SK-N-SH treated with all-trans-retinoic acid at 6 μM for 48 hours (cell line): ENCODE measurements at regions not wholly inside any gene's neighbourhood (a gene's known extent, or its start where the extent isn't known, plus 50 kb on each side); places are given as distances from the start of the nearest gene placed in this dataset.

Source experiments
- ATAC-seq: fragments of 200-7000 bp; cut with Tn5 transposase; 3 replicates; pipeline ENCODE4 v1.9.1; 2020; ENCODE audit warnings: mild to moderate bottlenecking, moderate library complexity
- ARNTL ChIP-seq: fragments of 450-650 bp; formaldehyde crosslinking; IDR thresholded peaks from 2 replicates; pipeline ENCODE4 v1.5.0; 2020; ENCODE audit warnings: low read depth, mild to moderate bottlenecking, moderate library complexity, borderline replicate concordance
- BACH2 ChIP-seq: fragments of 250-450 bp; sonication (Bioruptor Pico); IDR thresholded peaks from 2 replicates; pipeline ENCODE4 v1.9.0; 2021; ENCODE audit warnings: mild to moderate bottlenecking, borderline replicate concordance
- CSDC2 ChIP-seq: fragments of 250-450 bp; sonication (Bioruptor Pico); IDR thresholded peaks from 2 replicates; pipeline ENCODE4 v1.5.0; 2020; ENCODE audit warnings: mild to moderate bottlenecking, moderate library complexity
- GLIS3 ChIP-seq: fragments of 250-450 bp; sonication (Bioruptor Pico); IDR thresholded peaks from 2 replicates; pipeline ENCODE4 v1.5.0; 2020; ENCODE audit warnings: mild to moderate bottlenecking, moderate library complexity
- ISL1 ChIP-seq: fragments of 250-450 bp; sonication (Bioruptor Pico); IDR thresholded peaks from 2 replicates; pipeline ENCODE4 v2.1.2; 2022; ENCODE audit warnings: mild to moderate bottlenecking, moderate library complexity
- OSR1 ChIP-seq: fragments of 250-450 bp; sonication (Bioruptor Pico); IDR thresholded peaks from 2 replicates; pipeline ENCODE4 v1.8.0; 2022; ENCODE audit warnings: moderate library complexity, mild to moderate bottlenecking, inconsistent platforms
- RARB ChIP-seq: fragments of 250-450 bp; sonication (Bioruptor Pico); IDR thresholded peaks from 2 replicates; pipeline ENCODE4 v1.8.0; 2021; ENCODE audit warnings: mild to moderate bottlenecking, moderate library complexity
- SNAI2 ChIP-seq: fragments of 250-450 bp; sonication (Bioruptor Pico); IDR thresholded peaks from 2 replicates; pipeline ENCODE4 v1.5.0; 2020; ENCODE audit warnings: mild to moderate bottlenecking, moderate library complexity
- TCF4 ChIP-seq: fragments of 250-450 bp; sonication (Bioruptor Pico); IDR thresholded peaks from 2 replicates; pipeline ENCODE4 v1.8.0; 2021; ENCODE audit warnings: mild to moderate bottlenecking, moderate library complexity, borderline replicate concordance
- TOX ChIP-seq: fragments of 250-450 bp; sonication (Bioruptor Pico); IDR thresholded peaks from 2 replicates; pipeline ENCODE4 v1.8.0; 2021; ENCODE audit warnings: mild to moderate bottlenecking, moderate library complexity, borderline replicate concordance
- ZC3H10 ChIP-seq: fragments of 250-450 bp; sonication (Bioruptor Pico); IDR thresholded peaks from 2 replicates; pipeline ENCODE4 v1.5.1; 2021; ENCODE audit warnings: mild to moderate bottlenecking, moderate library complexity
- ZFP30 ChIP-seq: fragments of 450-650 bp; formaldehyde crosslinking; IDR thresholded peaks from 2 replicates; pipeline ENCODE4 v1.5.0; 2022; ENCODE audit warnings: mild to moderate bottlenecking, moderate library complexity
- ZNF565 ChIP-seq: fragments of 450-650 bp; formaldehyde crosslinking; conservative IDR thresholded peaks from 2 replicates; pipeline ENCODE4 v1.5.0; 2020; ENCODE audit warnings: low read depth, mild to moderate bottlenecking, moderate library complexity
- ZNF70 ChIP-seq: fragments of 450-650 bp; formaldehyde crosslinking; IDR thresholded peaks from 2 replicates; pipeline ENCODE4 v1.5.0; 2020; ENCODE audit warnings: mild to moderate bottlenecking, moderate library complexity
- TF ChIP-seq, protein P1 (sequence below): fragments of 250-450 bp; sonication (Bioruptor Pico); IDR thresholded peaks from 2 replicates; pipeline ENCODE4 v1.5.1; 2020; ENCODE audit warnings: low read depth, mild to moderate bottlenecking, moderate library complexity
- TF ChIP-seq, protein P2 (sequence below): fragments of 250-450 bp; sonication (Bioruptor Pico); IDR thresholded peaks from 2 replicates; pipeline ENCODE4 v1.5.1; 2021; ENCODE audit warnings: mild to moderate bottlenecking, moderate library complexity
- TF ChIP-seq, protein P3 (sequence below): fragments of 250-450 bp; sonication (Bioruptor Pico); IDR thresholded peaks from 2 replicates; pipeline ENCODE4 v1.8.0; 2020; ENCODE audit warnings: mild to moderate bottlenecking, moderate library complexity, borderline replicate concordance
- TF ChIP-seq, protein P4 (sequence below): fragments of 250-450 bp; sonication (Bioruptor Pico); IDR thresholded peaks from 2 replicates; pipeline ENCODE4 v1.8.0; 2021; ENCODE audit warnings: low read depth, mild to moderate bottlenecking, moderate library complexity, borderline replicate concordance

DNA sequence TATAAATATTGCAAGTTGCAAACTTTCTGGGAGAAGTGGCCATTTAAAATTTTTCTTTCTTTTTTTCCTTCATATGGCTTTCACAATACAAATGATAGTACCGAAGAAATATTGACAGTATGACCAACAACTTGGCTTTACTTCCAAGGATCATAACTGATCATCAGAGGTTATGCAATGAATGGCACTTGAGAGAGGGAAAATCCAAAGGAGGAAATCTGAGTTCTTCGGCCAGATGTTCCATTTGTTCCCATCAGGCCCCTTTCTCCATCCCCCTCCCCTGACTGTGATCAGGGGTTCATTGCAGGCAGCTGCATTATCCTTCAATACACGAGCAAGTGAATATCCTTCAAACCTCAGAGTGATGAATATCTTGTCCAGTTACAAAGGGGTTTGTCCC lies 130.0 kb upstream of the UST start:
- TF ChIP-seq ZNF565 (CRISPR knock-in tag) (no peak), CSDC2 (CRISPR knock-in tag) (no peak)
- TF ChIP-seq, protein P1, sequence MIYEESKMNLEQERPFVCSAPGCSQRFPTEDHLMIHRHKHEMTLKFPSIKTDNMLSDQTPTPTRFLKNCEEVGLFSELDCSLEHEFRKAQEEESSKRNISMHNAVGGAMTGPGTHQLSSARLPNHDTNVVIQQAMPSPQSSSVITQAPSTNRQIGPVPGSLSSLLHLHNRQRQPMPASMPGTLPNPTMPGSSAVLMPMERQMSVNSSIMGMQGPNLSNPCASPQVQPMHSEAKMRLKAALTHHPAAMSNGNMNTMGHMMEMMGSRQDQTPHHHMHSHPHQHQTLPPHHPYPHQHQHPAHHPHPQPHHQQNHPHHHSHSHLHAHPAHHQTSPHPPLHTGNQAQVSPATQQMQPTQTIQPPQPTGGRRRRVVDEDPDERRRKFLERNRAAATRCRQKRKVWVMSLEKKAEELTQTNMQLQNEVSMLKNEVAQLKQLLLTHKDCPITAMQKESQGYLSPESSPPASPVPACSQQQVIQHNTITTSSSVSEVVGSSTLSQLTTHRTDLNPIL (CRISPR knock-in tag), result no peak
- TF ChIP-seq, protein P2, sequence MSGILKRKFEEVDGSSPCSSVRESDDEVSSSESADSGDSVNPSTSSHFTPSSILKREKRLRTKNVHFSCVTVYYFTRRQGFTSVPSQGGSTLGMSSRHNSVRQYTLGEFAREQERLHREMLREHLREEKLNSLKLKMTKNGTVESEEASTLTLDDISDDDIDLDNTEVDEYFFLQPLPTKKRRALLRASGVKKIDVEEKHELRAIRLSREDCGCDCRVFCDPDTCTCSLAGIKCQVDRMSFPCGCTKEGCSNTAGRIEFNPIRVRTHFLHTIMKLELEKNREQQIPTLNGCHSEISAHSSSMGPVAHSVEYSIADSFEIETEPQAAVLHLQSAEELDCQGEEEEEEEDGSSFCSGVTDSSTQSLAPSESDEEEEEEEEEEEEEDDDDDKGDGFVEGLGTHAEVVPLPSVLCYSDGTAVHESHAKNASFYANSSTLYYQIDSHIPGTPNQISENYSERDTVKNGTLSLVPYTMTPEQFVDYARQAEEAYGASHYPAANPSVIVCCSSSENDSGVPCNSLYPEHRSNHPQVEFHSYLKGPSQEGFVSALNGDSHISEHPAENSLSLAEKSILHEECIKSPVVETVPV (CRISPR knock-in tag), result no peak
- no peak for ATAC-seq

DNA sequence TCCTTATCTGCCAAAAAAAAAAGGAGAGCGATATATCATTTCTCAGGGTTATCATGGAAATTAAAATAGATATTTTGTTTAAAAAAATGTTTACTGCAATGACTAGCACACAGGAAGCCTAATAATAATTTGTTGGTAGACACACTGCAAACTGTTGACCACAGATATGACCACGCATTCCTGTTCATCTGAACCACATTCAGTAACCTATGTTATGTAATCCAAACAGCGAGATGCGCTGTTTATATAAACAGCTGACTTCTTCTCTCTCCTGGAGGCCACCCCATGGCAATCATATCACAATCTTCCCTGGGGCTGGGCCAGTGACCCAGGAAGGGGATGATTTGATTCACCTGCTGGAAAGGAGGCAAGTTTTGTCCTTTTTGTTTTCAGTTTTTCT lies 129.3 kb upstream of the UST start:
- ATAC-seq, result no peak
- TF ChIP-seq TCF4 (CRISPR knock-in tag) (no peak), ZFP30 (no peak), TOX (CRISPR knock-in tag) (no peak), CSDC2 (CRISPR knock-in tag) (no peak), ZNF565 (CRISPR knock-in tag) (no peak), RARB (CRISPR knock-in tag) (no peak), BACH2 (no peak), ARNTL (CRISPR knock-in tag) (no peak), ZC3H10 (CRISPR knock-in tag) (no peak), SNAI2 (CRISPR knock-in tag) (no peak)
- TF ChIP-seq, protein P3, sequence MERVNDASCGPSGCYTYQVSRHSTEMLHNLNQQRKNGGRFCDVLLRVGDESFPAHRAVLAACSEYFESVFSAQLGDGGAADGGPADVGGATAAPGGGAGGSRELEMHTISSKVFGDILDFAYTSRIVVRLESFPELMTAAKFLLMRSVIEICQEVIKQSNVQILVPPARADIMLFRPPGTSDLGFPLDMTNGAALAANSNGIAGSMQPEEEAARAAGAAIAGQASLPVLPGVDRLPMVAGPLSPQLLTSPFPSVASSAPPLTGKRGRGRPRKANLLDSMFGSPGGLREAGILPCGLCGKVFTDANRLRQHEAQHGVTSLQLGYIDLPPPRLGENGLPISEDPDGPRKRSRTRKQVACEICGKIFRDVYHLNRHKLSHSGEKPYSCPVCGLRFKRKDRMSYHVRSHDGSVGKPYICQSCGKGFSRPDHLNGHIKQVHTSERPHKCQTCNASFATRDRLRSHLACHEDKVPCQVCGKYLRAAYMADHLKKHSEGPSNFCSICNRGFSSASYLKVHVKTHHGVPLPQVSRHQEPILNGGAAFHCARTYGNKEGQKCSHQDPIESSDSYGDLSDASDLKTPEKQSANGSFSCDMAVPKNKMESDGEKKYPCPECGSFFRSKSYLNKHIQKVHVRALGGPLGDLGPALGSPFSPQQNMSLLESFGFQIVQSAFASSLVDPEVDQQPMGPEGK (CRISPR knock-in tag), result no peak

DNA sequence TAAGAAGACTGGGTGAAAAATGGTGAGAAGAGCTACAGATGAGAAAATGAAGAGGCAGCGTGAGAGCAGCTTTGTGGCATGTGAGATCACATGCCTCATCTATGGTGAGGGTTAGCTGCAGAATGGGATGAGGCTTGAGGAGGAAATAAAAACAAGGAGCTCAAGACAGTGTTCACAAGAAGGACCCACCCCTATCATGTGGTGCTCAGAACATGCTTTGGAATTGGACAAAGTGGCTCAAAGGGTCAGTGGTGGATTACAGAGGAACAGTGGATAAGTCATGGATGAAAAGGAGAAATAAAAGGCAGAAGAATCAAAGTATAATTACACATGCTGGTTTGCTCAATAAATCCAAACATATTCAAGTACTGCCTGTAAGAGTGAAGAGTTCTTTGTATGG lies 126.9 kb upstream of the UST start:
- TF ChIP-seq ZNF565 (CRISPR knock-in tag) (no peak), CSDC2 (CRISPR knock-in tag) (no peak), RARB (CRISPR knock-in tag) (no peak), ZNF70 (CRISPR knock-in tag) (no peak), OSR1 (CRISPR knock-in tag) (no peak)
- TF ChIP-seq, protein P4, sequence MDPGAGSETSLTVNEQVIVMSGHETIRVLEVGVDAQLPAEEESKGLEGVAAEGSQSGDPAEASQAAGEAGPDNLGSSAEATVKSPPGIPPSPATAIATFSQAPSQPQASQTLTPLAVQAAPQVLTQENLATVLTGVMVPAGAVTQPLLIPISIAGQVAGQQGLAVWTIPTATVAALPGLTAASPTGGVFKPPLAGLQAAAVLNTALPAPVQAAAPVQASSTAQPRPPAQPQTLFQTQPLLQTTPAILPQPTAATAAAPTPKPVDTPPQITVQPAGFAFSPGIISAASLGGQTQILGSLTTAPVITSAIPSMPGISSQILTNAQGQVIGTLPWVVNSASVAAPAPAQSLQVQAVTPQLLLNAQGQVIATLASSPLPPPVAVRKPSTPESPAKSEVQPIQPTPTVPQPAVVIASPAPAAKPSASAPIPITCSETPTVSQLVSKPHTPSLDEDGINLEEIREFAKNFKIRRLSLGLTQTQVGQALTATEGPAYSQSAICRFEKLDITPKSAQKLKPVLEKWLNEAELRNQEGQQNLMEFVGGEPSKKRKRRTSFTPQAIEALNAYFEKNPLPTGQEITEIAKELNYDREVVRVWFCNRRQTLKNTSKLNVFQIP (CRISPR knock-in tag), result no peak
- no peak for ATAC-seq

DNA sequence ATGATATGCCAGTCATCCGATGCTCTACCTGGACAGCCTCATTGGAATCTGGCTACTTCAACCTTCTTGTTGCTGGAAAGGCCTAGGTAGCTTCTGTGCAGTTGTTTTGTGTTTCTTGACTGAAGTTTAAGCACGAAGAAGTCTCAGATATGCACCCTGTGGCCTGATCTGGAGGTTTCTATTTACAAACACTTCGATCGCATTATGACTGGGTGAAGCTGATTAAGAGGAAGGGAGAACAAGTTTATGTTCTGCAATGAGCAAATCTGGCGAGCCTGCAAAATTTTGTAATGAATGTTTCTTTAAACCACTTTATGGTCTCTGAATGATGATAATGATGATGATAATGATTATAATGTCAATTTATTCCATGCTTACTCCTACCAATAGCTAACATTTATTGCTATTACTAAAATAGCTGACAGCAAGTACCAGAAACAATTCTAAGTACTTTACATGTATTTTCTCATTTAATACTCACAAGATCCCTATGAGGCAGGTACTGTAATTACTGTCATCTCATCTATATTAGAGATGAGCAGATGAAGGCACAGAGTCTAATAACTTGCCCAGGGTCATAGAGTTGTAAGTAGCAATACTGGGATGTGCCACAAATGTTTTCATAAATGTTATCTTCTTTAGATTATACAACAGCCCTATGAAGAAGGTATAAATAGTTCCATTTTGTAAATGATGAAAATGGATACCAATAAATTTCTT lies 126.1 kb upstream of the UST start:
- no peak for ATAC-seq
- TF ChIP-seq, protein P3 (CRISPR knock-in tag), result no peak
- TF ChIP-seq TCF4 (CRISPR knock-in tag) (no peak), ZNF565 (CRISPR knock-in tag) (no peak), ZNF70 (CRISPR knock-in tag) (no peak), ZC3H10 (CRISPR knock-in tag) (no peak), OSR1 (CRISPR knock-in tag) (no peak), ZFP30 (no peak), ISL1 (CRISPR knock-in tag) (no peak), GLIS3 (CRISPR knock-in tag) (no peak)
- TF ChIP-seq, protein P4 (CRISPR knock-in tag), result no peak
